Epidermal melanocyte (primary cell): ENCODE measurements at regions not wholly inside any gene's neighbourhood (a gene's known extent, or its start where the extent isn't known, plus 50 kb on each side); places are given as distances from the start of the nearest gene placed in this dataset.

Experiments
- DNase-seq: peaks from one replicate; pipeline ENCODE4 v3.0.0; 2011; ENCODE audit warnings: low spot score; ENCODE audit not compliant: insufficient read length

DNA sequence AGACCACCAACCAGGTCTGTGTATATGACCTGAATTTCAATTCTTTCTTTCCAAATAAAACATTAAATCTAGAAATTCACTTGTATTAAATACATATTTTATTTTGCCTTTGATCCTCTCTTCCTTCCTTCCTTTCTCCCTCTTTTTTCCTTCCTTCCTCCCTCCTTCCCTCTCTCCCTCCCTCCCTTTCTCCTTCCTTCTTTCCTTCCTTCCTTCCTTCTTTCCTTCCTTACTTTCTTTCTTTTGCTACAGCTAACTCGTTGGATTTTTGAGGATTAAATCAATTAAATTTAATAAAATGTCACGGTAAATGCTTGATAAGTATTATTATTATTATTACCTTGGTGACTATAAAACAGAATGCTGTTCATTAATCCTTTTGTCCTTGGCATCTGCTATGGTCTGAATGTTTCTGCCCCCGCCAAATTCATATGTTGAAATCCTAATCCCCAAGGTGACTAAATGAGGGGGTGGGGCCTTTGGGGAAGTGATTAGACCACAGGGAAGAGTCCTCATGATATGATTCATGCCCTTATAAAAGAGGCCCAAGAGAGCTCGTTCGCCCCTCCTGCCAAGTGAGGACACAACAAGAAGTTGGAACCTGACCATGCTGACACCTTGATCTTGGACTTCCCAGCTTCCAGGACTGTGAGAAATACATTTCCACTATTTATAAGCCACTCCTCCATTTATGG, 67.6 kb upstream of the BTBD3 start:
- DNase-seq: no peak

GRCh38 chr20:11850901-11851300, 66.8 kb upstream of the BTBD3 start:
- DNase-seq: no peak

DNA sequence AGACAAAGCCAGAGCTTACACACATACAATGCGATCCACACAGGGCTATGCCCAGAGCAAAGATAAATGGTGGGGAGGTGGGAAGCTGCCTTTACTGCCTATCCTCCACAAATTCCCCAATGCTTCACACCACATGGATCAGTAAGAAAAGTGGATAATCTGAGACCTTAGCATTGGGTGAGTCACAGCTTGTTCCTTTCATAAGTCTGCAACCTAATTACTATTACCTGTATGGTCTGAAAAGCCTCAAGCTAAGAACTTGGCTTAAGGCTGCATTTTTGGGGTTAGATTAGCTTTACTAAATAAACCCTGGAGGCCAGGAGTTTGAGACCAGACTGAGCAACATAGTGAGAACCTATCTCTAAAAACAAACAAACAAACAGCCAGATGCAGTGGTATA, 66.0 kb upstream of the BTBD3 start:
- DNase-seq: no peak

DNA sequence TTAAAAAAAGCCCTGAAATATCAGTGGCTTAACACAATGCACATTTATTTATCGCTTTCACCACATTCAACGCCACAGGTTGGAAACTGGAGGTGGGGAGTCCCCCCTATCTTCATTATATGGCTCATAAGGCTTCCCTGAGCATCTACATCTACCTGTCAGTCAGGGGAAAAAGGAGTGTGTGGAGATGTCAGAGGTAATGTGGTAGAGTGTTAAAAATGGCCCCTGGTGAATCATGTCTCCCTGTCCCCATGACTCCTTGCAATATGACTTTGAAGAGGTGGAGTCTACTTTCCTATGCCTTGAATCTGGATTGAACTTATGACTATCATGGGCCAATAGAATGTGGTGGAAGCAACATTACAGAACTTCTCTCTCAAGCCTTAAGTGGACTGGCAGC, 65.5 kb upstream of the BTBD3 start:
- no peak for DNase-seq

DNA sequence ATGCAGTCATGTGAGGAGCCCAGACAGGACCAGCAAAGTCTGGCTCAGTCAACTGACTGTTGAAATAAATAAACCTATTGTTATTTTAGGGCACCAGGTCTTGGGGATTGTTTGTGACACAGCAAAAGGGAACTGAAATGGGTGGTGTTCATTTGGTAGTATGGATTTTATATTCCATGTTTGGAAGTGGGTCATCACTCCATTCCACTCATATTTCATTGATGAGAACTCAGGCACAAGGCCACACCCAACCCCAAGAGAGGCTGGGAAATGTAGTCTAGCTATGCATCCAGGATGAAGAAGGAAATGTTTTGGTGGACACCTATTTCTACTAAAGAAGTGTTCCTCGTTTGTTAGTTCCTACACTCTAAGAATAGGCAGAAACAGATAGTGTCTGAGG, 64.9 kb upstream of the BTBD3 start:
- DNase-seq: no peak

DNA sequence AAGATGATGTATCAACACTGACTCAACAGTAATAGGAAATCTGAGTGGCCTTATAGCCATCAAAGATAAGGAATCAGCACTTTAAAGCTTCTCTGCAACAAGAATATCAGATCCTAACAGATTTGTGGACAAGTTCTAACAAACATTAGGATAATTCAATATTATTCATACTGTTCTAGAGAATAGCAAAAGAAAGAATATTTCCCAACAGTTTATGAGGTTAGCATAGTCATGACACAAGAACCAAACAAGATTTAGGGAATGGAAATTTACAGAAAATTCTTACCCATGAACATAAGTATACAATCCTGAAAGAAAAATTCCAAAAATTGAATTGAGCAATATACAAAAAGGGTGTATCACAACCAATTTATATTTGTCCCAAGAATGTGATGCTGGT, 64.3 kb upstream of the BTBD3 start:
- DNase-seq: no peak

- no peak for DNase-seq
Measured at GRCh38 chr20:11861479-11861878, 56.2 kb upstream of the BTBD3 start.

DNA sequence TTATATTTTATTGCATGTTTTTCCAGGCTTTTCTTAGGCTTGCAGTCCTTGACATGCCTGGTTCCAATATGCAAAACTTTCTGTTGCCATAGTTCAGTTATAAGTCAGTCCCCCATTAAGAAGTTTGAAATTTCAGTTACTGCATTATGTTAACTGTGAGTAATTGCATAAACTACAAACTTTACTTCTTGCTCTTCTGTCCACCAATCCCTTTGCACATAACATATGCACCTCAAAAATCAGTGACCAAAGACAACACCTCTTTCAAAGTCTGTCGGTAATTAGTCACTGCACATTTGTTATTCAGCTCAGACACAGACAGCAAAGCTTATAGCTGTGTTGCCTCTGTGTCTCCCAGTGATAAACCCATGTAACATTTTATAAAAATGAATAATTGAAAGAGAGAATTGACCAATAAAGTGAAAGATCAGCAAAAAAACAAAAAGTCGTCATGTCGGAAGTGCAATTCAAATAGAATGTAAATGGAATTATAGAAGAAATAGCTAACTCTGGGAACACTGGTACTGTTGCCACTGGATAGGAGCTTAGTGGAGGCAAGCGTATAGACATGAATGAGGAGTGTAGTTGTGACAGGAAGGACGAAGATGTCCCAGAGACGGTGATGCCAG, 50.3 kb upstream of the BTBD3 start:
- no peak for DNase-seq
